ENCODE measurements at regions not wholly inside any gene's neighbourhood (a gene's known extent, or its start where the extent isn't known, plus 50 kb on each side); places are given as distances from the start of the nearest gene placed in this dataset.
A peak's percentile ranks its signal among the peaks of the same experiment; 100 is the strongest.

- Histone ChIP-seq H3K36me3 (no peaks in the 10 kb centered on the region), H3K9me3 (no peaks in the 10 kb centered on the region), H3K27ac (no peak overlapping the region), H3K4me3 (no peak overlapping the region), H3K4me1 (peaks cover 0 to 31% of the 10 kb centered on the region in 2 donors), H3K27me3 (no peaks in the 10 kb centered on the region)
- intact Hi-C loops (cut with DNase I) = no loop called here
- no peak for DNase-seq
- ATAC-seq = no peak
- TF ChIP-seq CTCF (IDR thresholded peaks at IDR 0.05) = no peak
Measured at GRCh38 chr9:7973123-7973522, 173.5 kb upstream of the DMAC1 start.

GRCh38 chr9:7970681-7971330, 171.2 kb upstream of the DMAC1 start:
- intact Hi-C loops (cut with DNase I) = no loop called here

GRCh38 chr9:7968687-7969086, 169.1 kb upstream of the DMAC1 start:
- Histone ChIP-seq H3K27me3 (no peaks in the 10 kb centered on the region), H3K27ac (no peak overlapping the region), H3K4me3 (no peak overlapping the region), H3K9me3 (no peaks in the 10 kb centered on the region), H3K4me1 (peaks cover 0 to 6% of the 10 kb centered on the region in 2 donors), H3K36me3 (no peaks in the 10 kb centered on the region)
- intact Hi-C loops (cut with DNase I) = no loop called here
- DNase-seq (peak in 2 of 4 donors; percentile 21 to 41), ATAC-seq (no peak)
- no peak for TF ChIP-seq CTCF (IDR thresholded peaks at IDR 0.05)

More at GRCh38 chr9:7970681-7971330, 171.2 kb upstream of the DMAC1 start:
- DNase-seq (peak in 2 of 4 donors; percentile 64 to 81), ATAC-seq (no peak)
- Histone ChIP-seq H3K36me3 (no peaks in the 10 kb centered on the region), H3K9me3 (no peaks in the 10 kb centered on the region), H3K4me3 (no peak overlapping the region), H3K27ac (no peak overlapping the region), H3K27me3 (no peaks in the 10 kb centered on the region), H3K4me1 (peaks cover 0 to 21% of the 10 kb centered on the region in 2 donors)
- TF ChIP-seq CTCF (IDR thresholded peaks at IDR 0.05) = no peak

- no peaks in the 10 kb centered on the region for H3K36me3 ChIP-seq
- no peak for DNase-seq
- no peak overlapping the region for H3K4me3 ChIP-seq
- H3K4me1 ChIP-seq = peaks cover 0 to 6% of the 10 kb centered on the region in 2 donors
- no peak for ATAC-seq
- no peak for TF ChIP-seq CTCF (IDR thresholded peaks at IDR 0.05)
- no peak overlapping the region for H3K27ac ChIP-seq
- intact Hi-C loops (cut with DNase I) = no loop called here
- H3K27me3 ChIP-seq = no peaks in the 10 kb centered on the region
- H3K9me3 ChIP-seq = no peaks in the 10 kb centered on the region
Measured at GRCh38 chr9:7967851-7968250, 168.3 kb upstream of the DMAC1 start.

- Histone ChIP-seq H3K4me3 (no peak overlapping the region), H3K27ac (peak overlapping the region in 1 of 2 donors; percentile 60), H3K36me3 (no peaks in the 10 kb centered on the region), H3K9me3 (no peaks in the 10 kb centered on the region), H3K27me3 (no peaks in the 10 kb centered on the region), H3K4me1 (peaks cover 0 to 6% of the 10 kb centered on the region in 2 donors)
- DNase-seq (no peak), ATAC-seq (no peak)
- TF ChIP-seq CTCF (IDR thresholded peaks at IDR 0.05) = no peak
- intact Hi-C loops (cut with DNase I) = no loop called here
Measured at GRCh38 chr9:7967093-7967827, 167.7 kb upstream of the DMAC1 start.

Measured in left lung (tissue), 4 donors.